HEK293T (cell line): ENCODE measurements at regions not wholly inside any gene's neighbourhood (a gene's known extent, or its start where the extent isn't known, plus 50 kb on each side); places are given as distances from the start of the nearest gene placed in this dataset.

Source experiments
- CTCF ChIA-PET: fragments of 350-600 bp; formaldehyde crosslinking; extraction: SDS; loops from one replicate; lab custom pipeline; 2021; ENCODE audit warnings: antibody characterized with exemption, inconsistent platforms; lab: Yijun Ruan, JAX
- POLR2A ChIA-PET: fragments of 350-600 bp; formaldehyde crosslinking; extraction: SDS; loops from one replicate; lab custom pipeline; 2020; ENCODE audit warnings: antibody characterized with exemption, inconsistent platforms; lab: Yijun Ruan, JAX
- DNase-seq: peaks from one replicate; pipeline ENCODE4 v3.0.0; 2012; ENCODE audit warnings: mixed read lengths; ENCODE audit errors: extremely low spot score
- ARNT ChIP-seq: fragments of 450-650 bp; IDR thresholded peaks from 2 replicates; pipeline ENCODE4 v1.6.1; 2017; ENCODE audit warnings: mild to moderate bottlenecking
- BHLHE40 ChIP-seq: fragments of 450-650 bp; IDR thresholded peaks from 2 replicates; pipeline ENCODE4 v1.6.1; 2016; ENCODE audit warnings: mild to moderate bottlenecking, moderate library complexity, borderline replicate concordance
- CTBP1 ChIP-seq: fragments of 450-650 bp; IDR thresholded peaks from 2 replicates; pipeline ENCODE4 v1.6.1; 2016; ENCODE audit warnings: borderline replicate concordance
- ELF4 ChIP-seq: fragments of 450-650 bp; IDR thresholded peaks from 2 replicates; pipeline ENCODE4 v1.6.1; 2017; ENCODE audit warnings: antibody characterized with exemption
- FOXA1 ChIP-seq: fragments of 450-650 bp; IDR thresholded peaks from 2 replicates; pipeline ENCODE4 v1.6.1; 2016; ENCODE audit warnings: mild to moderate bottlenecking
- FOXK2 ChIP-seq: fragments of 450-650 bp; IDR thresholded peaks from 2 replicates; pipeline ENCODE4 v1.6.1; 2016; ENCODE audit warnings: mild to moderate bottlenecking
- FOXM1 ChIP-seq: fragments of 450-650 bp; IDR thresholded peaks from 2 replicates; pipeline ENCODE4 v1.6.1; 2017; ENCODE audit warnings: mild to moderate bottlenecking, borderline replicate concordance
- HDGF ChIP-seq: fragments of 450-650 bp; IDR thresholded peaks from 2 replicates; pipeline ENCODE4 v1.6.1; 2017; ENCODE audit warnings: antibody characterized with exemption, borderline replicate concordance
- L3MBTL2 ChIP-seq: fragments of 450-650 bp; conservative IDR thresholded peaks from 2 replicates; pipeline ENCODE4 v1.6.1; 2016; ENCODE audit warnings: mild to moderate bottlenecking
- LEF1 ChIP-seq: fragments of 450-650 bp; IDR thresholded peaks from 2 replicates; pipeline ENCODE4 v1.6.1; 2017; ENCODE audit warnings: mild to moderate bottlenecking, borderline replicate concordance
- NFRKB ChIP-seq: fragments of 450-650 bp; IDR thresholded peaks from 2 replicates; pipeline ENCODE4 v1.6.1; 2016; ENCODE audit warnings: mild to moderate bottlenecking, moderate library complexity
- PKNOX1 ChIP-seq: fragments of 450-650 bp; IDR thresholded peaks from 2 replicates; pipeline ENCODE4 v1.6.1; 2016
- SP1 ChIP-seq: fragments of 450-650 bp; IDR thresholded peaks from 2 replicates; pipeline ENCODE4 v1.6.1; 2017
- SUZ12 ChIP-seq: fragments of 450-650 bp; IDR thresholded peaks from 2 replicates; pipeline ENCODE4 v1.6.1; 2016; ENCODE audit warnings: mild to moderate bottlenecking
- TARDBP ChIP-seq: fragments of 450-650 bp; IDR thresholded peaks from 2 replicates; pipeline ENCODE4 v1.6.1; 2016
- ZNF384 ChIP-seq: fragments of 450-650 bp; IDR thresholded peaks from 2 replicates; pipeline ENCODE4 v1.6.1; 2016

GRCh38 chr16:54722210-54722676, 208.4 kb upstream of the IRX5 start:
- CTCF ChIA-PET: no interaction called here
- POLR2A ChIA-PET: no interaction called here
- TF ChIP-seq BHLHE40 (no peak), LEF1 (no peak), FOXA1 (no peak), ZNF384 (no peak), TARDBP (no peak), SUZ12 (no peak), FOXK2 (no peak), PKNOX1 (no peak), FOXM1 (no peak), HDGF (no peak), ELF4 (no peak), ARNT (no peak), L3MBTL2 (no peak), NFRKB (no peak), SP1 (no peak), CTBP1 (no peak)
- DNase-seq: no peak

- DNase-seq: no peak
- ChIA-PET POLR2A (no interaction called here), CTCF (no interaction called here)
- TF ChIP-seq FOXK2: no peak
- no peak for TF ChIP-seq FOXA1
These were observed 210.4 kb upstream of the IRX5 start for GRCh38 chr16:54720259-54720658.

GRCh38 chr16:54719624-54720023, 211.0 kb upstream of the IRX5 start:
- ChIA-PET POLR2A (no interaction called here), CTCF (no interaction called here)
- no peak for TF ChIP-seq SP1
- no peak for TF ChIP-seq LEF1
- no peak for TF ChIP-seq SUZ12
- TF ChIP-seq FOXK2: no peak
- TF ChIP-seq ELF4: no peak
- no peak for TF ChIP-seq PKNOX1
- no peak for TF ChIP-seq L3MBTL2
- no peak for TF ChIP-seq BHLHE40
- TF ChIP-seq NFRKB: no peak
- DNase-seq: no peak

GRCh38 chr16:54718376-54718775, 212.3 kb upstream of the IRX5 start:
- no peak for DNase-seq
- ChIA-PET CTCF (no interaction called here), POLR2A (no interaction called here)
- no peak for TF ChIP-seq PKNOX1
- TF ChIP-seq TARDBP: no peak
- TF ChIP-seq ELF4: no peak
- no peak for TF ChIP-seq ARNT
- TF ChIP-seq CTBP1: no peak
- TF ChIP-seq HDGF: no peak
- TF ChIP-seq FOXK2: no peak
- TF ChIP-seq NFRKB: no peak

- DNase-seq: no peak
- ChIA-PET CTCF (no interaction called here), POLR2A (no interaction called here)
These were observed 215.7 kb upstream of the IRX5 start for GRCh38 chr16:54715011-54715410.

GRCh38 chr16:54712866-54713265, 217.8 kb upstream of the IRX5 start:
- DNase-seq: no peak
- ChIA-PET CTCF (no interaction called here), POLR2A (no interaction called here)
- TF ChIP-seq ELF4: no peak
- TF ChIP-seq L3MBTL2: no peak
- no peak for TF ChIP-seq HDGF
- no peak for TF ChIP-seq SUZ12
- TF ChIP-seq SP1: no peak
- no peak for TF ChIP-seq ZNF384
- TF ChIP-seq ARNT: no peak
- TF ChIP-seq FOXK2: no peak
- no peak for TF ChIP-seq LEF1
- TF ChIP-seq NFRKB: no peak
- no peak for TF ChIP-seq BHLHE40
- no peak for TF ChIP-seq FOXA1

More at GRCh38 chr16:54715011-54715410, 215.7 kb upstream of the IRX5 start:
- TF ChIP-seq CTBP1 (no peak), NFRKB (no peak), TARDBP (no peak)

GRCh38 chr16:54707813-54708212, 222.9 kb upstream of the IRX5 start:
- ChIA-PET CTCF (no interaction called here), POLR2A (no interaction called here)
- no peak for DNase-seq
- TF ChIP-seq ELF4 (no peak), TARDBP (no peak), LEF1 (no peak), FOXA1 (no peak), L3MBTL2 (no peak), ZNF384 (no peak), ARNT (no peak), BHLHE40 (no peak), SP1 (no peak), FOXK2 (no peak)
